Stimulated activated naive B cell treated with anti-CD40 and anti-IgM and Interleukin-4, amounts not matched to agents 10 μg/mL and 1 μg/mL and 100 μg/mL, for 72 hours (primary cell): ENCODE measurements at regions not wholly inside any gene's neighbourhood (a gene's known extent, or its start where the extent isn't known, plus 50 kb on each side); places are given as distances from the start of the nearest gene placed in this dataset.
"Not testable (repeated sequence)": the region's sequence is repeated elsewhere in the genome, so short reads cannot be mapped to it uniquely, and the experiment has no call there.

Experiments
- ATAC-seq, 2 donors: fragments of 150-1000 bp; cut with Tn5 transposase; replicated peaks; 2 replicates each; pipeline ENCODE4 v1.10.0; 2021; ENCODE audit warnings: moderate library complexity in 1 of 2
- DNase-seq: peaks from one replicate; pipeline ENCODE4 v3.0.0; 2021
- H3K27ac Mint-ChIP-seq: one replicate; pipeline ENCODE4 v1.8.0; 2022; ENCODE audit warnings: mild to moderate bottlenecking, mixed read lengths
- H3K27me3 Mint-ChIP-seq, 2 donors: one replicate each; pipeline ENCODE4 v1.8.0; 2022; ENCODE audit warnings: mixed read lengths in 2 of 2
- H3K36me3 Mint-ChIP-seq, 2 donors: one replicate each; pipeline ENCODE4 v1.8.0; 2022; ENCODE audit warnings: mixed read lengths in 2 of 2, mild to moderate bottlenecking in 1 of 2
- H3K4me1 Mint-ChIP-seq, 2 donors: one replicate each; pipeline ENCODE4 v1.8.0; 2022; ENCODE audit warnings: mixed read lengths in 2 of 2, mild to moderate bottlenecking in 1 of 2
- H3K4me3 Mint-ChIP-seq, 2 donors: one replicate each; pipeline ENCODE4 v1.8.0; 2022; ENCODE audit warnings: mild to moderate bottlenecking in 2 of 2, mixed read lengths in 2 of 2, moderate library complexity in 1 of 2
- H3K9me3 Mint-ChIP-seq, 2 donors: one replicate each; pipeline ENCODE4 v1.8.0; 2022; ENCODE audit warnings: mixed read lengths in 2 of 2, mild to moderate bottlenecking in 1 of 2

DNA sequence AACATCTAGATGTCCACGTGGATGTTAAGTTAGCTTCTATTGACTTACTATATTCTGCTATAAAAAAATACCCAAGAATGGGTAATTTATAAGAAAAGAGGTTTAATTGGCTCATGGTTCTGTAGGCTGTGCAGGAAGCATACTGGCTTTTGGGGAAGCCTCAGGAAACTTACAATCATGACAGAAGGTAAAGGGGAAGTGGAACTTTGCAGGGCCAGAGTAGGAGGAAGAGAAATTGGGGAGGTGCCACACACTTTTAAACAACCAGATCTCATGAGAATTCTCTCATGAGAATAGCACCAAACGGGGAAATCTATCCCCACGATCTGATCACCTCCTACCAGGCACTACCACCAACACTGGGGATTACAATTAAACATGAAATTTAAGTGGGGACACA, 689.3 kb downstream of the METTL15 start:
- H3K27ac Mint-ChIP-seq = no peak overlapping the region
- peaks cover 4 to 16% of the 10 kb centered on the region in 2 donors for H3K9me3 Mint-ChIP-seq
- no peaks in the 10 kb centered on the region for H3K36me3 Mint-ChIP-seq
- ATAC-seq (no peak), DNase-seq (no peak)
- H3K4me3 Mint-ChIP-seq = no peak overlapping the region
- no peaks in the 10 kb centered on the region for H3K4me1 Mint-ChIP-seq
- H3K27me3 Mint-ChIP-seq = no peaks in the 10 kb centered on the region

DNA sequence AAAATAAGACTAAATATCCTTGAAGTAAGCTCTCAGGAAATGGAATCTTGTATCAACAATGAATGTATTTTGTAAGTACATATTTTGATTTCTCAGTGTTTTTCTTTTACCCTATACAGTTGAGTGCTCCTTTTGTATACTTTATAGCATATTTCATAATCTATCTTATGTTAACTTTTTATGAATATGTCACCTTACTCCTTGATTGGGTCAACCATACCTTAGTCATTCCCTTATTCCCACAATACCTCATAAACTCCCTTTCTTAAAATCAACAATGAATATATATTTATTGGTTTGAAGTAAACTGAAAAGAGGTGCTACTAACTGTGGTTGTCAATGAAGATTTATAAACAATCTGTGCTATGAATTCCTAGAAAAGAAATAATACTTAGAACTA, 686.2 kb downstream of the METTL15 start:
- Mint-ChIP-seq H3K36me3 (no peaks in the 10 kb centered on the region), H3K27ac (no peak overlapping the region), H3K9me3 (peaks cover 13 to 23% of the 10 kb centered on the region in 2 donors), H3K4me3 (no peak overlapping the region), H3K4me1 (no peaks in the 10 kb centered on the region), H3K27me3 (no peaks in the 10 kb centered on the region)
- ATAC-seq (no peak), DNase-seq (no peak)

DNA sequence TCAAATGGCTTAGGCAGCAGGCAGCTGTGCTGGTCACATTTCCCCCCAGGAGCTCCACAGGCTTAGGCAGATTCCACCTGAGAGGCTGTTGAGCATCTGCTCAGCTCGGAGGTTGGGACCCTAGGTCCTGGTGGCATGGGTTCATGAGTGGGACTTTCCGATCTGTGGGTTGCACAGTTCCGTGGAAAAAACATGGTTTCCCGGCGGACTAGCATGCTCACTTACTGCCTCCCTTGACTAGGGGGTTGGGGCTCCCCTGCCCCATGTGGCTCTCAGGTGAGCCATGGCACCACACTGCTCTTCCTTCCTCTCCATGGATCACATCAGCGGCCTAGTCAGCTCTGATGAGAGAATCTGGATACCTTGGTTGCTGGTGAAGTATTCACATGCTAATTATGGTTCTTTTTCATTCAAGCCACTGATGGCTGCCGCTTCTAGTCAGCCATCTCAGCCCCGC, 685.1 kb downstream of the METTL15 start:
- Mint-ChIP-seq H3K27ac (no peak overlapping the region), H3K27me3 (no peaks in the 10 kb centered on the region), H3K4me1 (no peaks in the 10 kb centered on the region), H3K4me3 (no peak overlapping the region), H3K9me3 (peaks cover 17 to 23% of the 10 kb centered on the region in 2 donors), H3K36me3 (no peaks in the 10 kb centered on the region)
- ATAC-seq (no peak), DNase-seq (no peak)

DNA sequence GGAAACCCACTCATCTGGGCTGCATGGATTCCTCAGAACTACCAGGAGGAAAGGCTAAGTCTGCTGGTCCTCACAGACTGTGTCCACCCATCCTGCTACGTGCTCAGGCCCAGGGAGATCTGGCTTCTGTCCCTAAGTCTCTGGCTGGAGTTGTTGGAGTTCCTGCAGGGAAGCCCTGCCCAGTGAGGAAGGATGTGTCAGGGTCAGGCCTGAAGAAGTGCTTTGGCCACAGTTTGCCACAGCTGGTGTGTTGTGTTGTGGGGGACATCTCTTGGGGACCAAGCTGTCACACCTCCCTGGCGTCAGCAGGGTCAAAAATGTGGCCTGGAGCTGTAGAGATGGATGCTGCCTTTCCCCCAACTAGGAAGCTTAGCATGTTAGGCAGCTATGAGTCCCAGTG, 684.7 kb downstream of the METTL15 start:
- Mint-ChIP-seq H3K4me1 (no peaks in the 10 kb centered on the region), H3K36me3 (no peaks in the 10 kb centered on the region)

DNA sequence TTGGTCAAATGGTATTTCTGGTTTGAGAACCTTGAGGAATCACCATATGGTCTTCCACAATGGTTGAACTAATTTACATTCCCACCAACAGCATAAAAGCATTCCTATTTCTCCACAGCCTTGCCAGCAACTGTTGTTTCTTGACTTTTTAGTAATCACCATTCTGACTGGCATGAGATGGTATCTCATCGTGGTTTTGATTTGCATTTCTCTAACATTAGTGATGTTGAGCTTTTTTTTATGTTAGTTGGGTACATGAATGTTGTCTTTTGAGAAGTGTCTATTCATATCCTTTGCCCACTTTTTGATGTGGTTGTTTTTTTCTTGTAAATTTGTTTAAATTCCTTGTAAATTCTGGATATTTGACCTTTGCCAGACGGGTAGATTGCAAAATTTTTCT, 679.7 kb downstream of the METTL15 start:
- H3K27ac Mint-ChIP-seq, H3K36me3 Mint-ChIP-seq, H3K27me3 Mint-ChIP-seq, H3K4me3 Mint-ChIP-seq, DNase-seq, H3K4me1 Mint-ChIP-seq, ATAC-seq: not testable (repeated sequence)
- H3K9me3 Mint-ChIP-seq = peaks cover 18 to 28% of the 10 kb centered on the region in 2 donors

More for the DNA sequence above, 684.7 kb downstream of the METTL15 start:
- Mint-ChIP-seq H3K4me3 (no peak overlapping the region), H3K27me3 (no peaks in the 10 kb centered on the region), H3K27ac (no peak overlapping the region), H3K9me3 (peaks cover 17 to 23% of the 10 kb centered on the region in 2 donors)
- ATAC-seq (no peak), DNase-seq (no peak)

DNA sequence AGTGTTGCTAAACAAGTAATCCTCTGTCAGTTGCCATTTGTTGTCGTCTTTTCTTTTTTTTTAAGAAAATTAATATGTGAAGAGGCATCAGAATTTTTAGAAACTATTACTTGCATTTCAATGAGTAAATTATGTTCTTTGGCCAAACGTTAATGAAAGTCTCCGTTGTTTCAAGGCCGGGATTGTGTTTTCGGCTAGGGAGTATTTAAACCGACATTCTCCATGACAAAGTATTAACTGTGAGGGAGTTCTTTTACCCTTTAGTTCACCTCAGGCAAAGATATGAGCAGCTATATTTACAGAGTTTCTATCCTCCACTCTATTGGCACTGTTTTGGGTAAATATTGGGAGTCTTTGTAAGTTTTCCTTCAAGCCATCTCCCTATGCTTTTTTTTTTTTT, 668.9 kb downstream of the METTL15 start:
- ATAC-seq (no peak), DNase-seq (no peak)
- Mint-ChIP-seq H3K9me3 (peaks cover 12 to 14% of the 10 kb centered on the region in 2 donors), H3K36me3 (no peaks in the 10 kb centered on the region), H3K4me1 (no peaks in the 10 kb centered on the region), H3K4me3 (no peak overlapping the region), H3K27ac (no peak overlapping the region), H3K27me3 (no peaks in the 10 kb centered on the region)

DNA sequence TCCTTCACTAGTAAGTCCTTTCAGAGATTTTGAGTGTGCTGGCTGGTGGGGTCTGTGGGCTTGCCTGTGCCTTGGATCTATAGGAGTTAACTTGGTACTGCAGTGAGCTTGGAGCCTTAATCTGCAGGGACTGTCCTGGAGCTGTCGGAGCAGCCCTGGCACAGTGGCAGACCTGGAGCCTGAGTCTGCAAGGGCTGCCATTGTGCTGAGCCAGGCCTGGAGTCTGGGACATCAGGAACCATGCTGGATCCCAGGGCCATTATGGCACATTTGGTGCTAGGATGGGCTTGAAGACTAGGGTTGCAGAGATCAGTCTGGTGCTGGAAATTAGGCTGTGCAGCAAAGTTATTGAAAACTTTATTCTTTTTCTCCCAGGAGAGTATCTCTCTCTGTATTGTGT, 665.4 kb downstream of the METTL15 start:
- Mint-ChIP-seq H3K36me3 (no peaks in the 10 kb centered on the region), H3K27ac (no peak overlapping the region), H3K4me3 (no peak overlapping the region), H3K27me3 (no peaks in the 10 kb centered on the region), H3K9me3 (peaks cover 7 to 10% of the 10 kb centered on the region in 2 donors), H3K4me1 (no peaks in the 10 kb centered on the region)
- ATAC-seq = no peak
- DNase-seq = no peak

DNA sequence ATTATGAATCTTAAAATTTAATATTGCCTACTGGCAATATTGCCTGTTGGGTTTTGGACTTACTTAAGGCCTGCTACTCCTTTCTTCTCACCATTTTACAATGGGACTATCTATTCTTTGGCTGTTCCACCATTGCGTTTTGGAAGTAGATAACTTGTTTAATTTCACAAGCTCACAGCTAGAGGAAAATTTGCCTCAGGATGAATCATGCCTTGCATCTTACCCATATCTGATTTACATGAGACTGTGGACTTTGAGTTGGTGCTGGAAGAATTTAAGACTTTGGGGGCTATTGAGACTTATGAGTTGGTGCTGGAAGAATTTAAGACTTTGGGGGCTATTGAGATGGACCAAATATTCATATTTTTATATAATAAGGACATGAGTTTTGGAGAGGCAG, 662.6 kb downstream of the METTL15 start:
- DNase-seq = no peak
- no peak for ATAC-seq
- no peaks in the 10 kb centered on the region for H3K27me3 Mint-ChIP-seq
- no peak overlapping the region for H3K27ac Mint-ChIP-seq
- H3K9me3 Mint-ChIP-seq = peaks cover 3 to 13% of the 10 kb centered on the region in 2 donors
- H3K4me3 Mint-ChIP-seq = no peak overlapping the region
- no peaks in the 10 kb centered on the region for H3K36me3 Mint-ChIP-seq
- no peaks in the 10 kb centered on the region for H3K4me1 Mint-ChIP-seq

DNA sequence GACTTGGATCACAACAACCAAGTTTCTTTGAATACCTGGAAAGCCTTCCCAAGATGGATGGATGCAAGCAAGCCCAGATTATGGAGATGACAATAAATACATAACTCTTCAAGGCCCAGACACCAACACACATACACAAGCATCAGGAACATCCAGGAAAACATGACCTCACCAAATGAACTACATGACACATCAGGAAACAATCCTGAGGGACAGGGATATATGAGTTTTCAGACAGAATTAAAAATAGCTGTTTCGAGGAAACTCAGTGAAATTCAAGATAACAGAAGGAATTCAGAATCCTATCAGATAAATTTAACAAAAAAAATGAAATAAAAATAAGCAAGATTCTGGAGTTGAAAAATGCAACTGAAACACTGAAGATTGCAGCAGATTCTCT, 659.4 kb downstream of the METTL15 start:
- Mint-ChIP-seq H3K27ac (no peak overlapping the region), H3K9me3 (peaks cover 0 to 9% of the 10 kb centered on the region in 2 donors), H3K27me3 (no peaks in the 10 kb centered on the region), H3K36me3 (no peaks in the 10 kb centered on the region), H3K4me1 (no peaks in the 10 kb centered on the region), H3K4me3 (no peak overlapping the region)
- ATAC-seq (no peak), DNase-seq (no peak)

DNA sequence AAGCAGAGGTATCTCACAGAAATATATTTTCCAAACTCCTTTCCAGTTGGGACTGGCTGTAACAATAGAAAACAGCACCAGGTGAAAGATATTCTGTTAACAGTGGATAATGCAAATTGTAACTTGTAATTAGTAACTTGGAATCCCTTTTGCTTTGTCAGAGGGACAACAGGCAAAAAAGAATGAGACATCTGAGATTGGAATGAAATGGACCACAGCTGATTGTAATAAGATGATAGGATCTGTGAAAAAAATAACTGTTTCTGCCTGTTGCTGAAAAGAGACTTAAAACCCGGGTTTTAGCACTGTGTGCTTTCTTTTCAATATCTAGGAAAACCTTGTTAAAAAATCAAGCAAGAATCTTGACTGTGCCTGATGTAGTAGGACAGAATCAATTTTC, 655.7 kb downstream of the METTL15 start:
- no peak for ATAC-seq
- Mint-ChIP-seq H3K27ac (no peak overlapping the region), H3K9me3 (peaks cover 3 to 5% of the 10 kb centered on the region in 2 donors), H3K4me3 (no peak overlapping the region), H3K36me3 (no peaks in the 10 kb centered on the region), H3K27me3 (no peaks in the 10 kb centered on the region), H3K4me1 (no peaks in the 10 kb centered on the region)
- no peak for DNase-seq

DNA sequence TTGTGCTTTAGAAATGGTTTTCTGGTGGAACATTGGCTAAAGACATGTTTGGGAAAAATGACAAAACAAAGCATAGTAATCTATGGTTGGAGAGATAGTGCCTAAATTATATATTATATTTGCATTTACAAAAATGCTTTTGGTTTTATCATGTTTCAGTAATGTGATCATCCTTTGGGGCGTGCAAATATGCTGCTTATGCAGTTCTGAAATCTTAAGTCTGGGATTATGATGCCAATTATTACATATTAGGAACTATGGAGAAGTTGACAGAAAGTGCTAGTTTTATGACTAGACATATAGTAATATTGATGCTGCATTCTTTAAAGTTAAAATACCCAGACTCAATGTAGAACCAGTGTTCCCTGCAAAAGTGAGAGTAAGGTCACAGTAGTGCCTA, 655.0 kb downstream of the METTL15 start:
- Mint-ChIP-seq H3K27me3 (no peaks in the 10 kb centered on the region), H3K9me3 (peaks cover 3 to 4% of the 10 kb centered on the region in 2 donors), H3K4me1 (no peaks in the 10 kb centered on the region), H3K36me3 (no peaks in the 10 kb centered on the region), H3K4me3 (no peak overlapping the region), H3K27ac (no peak overlapping the region)
- DNase-seq = no peak
- ATAC-seq = no peak

DNA sequence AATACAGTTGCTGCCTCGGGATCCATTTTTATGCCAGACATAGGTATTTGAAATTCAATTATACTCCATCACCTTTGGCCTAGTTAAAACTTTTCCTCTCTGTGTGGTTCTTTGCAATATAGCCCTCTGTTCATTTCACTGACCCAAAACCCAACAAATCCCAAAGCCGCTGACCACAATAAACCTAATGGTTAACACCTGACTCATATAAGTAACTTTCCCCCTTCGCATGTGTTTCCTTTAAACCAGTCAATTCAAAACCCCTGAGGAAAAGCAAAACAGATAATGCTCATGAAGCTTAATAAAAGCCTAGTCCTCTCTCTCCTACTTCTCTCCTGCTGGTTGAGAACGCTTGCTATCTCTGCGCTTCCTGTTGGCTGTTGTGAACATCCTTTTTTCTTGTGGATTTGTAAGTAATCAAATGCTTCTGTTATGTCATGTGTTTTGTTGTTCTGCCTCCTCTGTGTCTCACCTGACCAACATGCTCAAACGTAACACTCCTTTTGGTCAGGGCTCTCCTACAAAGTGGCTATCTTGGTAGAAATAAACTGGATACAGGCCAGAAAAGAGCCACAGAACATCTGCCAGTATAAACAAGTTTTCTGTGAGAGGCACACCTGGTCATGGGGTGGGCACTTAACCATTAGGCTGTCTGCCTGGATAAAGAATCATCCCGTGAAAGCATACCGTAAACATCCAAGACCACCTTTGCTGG, 652.6 kb downstream of the METTL15 start:
- no peak overlapping the region for H3K4me3 Mint-ChIP-seq
- no peaks in the 10 kb centered on the region for H3K27me3 Mint-ChIP-seq
- H3K36me3 Mint-ChIP-seq = no peaks in the 10 kb centered on the region
- peaks cover 2 to 3% of the 10 kb centered on the region in 2 donors for H3K9me3 Mint-ChIP-seq
- no peaks in the 10 kb centered on the region for H3K4me1 Mint-ChIP-seq
- ATAC-seq (no peak), DNase-seq (no peak)
- no peak overlapping the region for H3K27ac Mint-ChIP-seq

DNA sequence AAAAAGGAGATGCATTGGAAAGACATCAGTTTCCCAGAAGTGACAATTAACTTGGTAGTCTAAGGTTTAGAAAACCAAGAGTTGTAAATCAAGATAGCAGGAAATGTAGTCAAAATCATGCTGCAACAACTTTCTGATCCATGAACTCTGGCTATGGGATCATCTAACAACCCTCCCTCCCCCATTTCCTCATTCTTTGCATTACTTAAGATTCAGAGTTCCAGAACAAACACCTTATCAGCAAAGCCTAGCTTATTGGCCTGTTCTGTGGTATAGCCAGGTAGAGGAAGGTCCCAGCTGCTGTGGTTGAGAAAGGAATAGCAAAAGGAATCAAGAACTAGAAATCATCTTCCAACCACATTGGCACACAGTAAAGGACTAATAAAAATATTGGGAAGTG, 651.1 kb downstream of the METTL15 start:
- DNase-seq = no peak

DNA sequence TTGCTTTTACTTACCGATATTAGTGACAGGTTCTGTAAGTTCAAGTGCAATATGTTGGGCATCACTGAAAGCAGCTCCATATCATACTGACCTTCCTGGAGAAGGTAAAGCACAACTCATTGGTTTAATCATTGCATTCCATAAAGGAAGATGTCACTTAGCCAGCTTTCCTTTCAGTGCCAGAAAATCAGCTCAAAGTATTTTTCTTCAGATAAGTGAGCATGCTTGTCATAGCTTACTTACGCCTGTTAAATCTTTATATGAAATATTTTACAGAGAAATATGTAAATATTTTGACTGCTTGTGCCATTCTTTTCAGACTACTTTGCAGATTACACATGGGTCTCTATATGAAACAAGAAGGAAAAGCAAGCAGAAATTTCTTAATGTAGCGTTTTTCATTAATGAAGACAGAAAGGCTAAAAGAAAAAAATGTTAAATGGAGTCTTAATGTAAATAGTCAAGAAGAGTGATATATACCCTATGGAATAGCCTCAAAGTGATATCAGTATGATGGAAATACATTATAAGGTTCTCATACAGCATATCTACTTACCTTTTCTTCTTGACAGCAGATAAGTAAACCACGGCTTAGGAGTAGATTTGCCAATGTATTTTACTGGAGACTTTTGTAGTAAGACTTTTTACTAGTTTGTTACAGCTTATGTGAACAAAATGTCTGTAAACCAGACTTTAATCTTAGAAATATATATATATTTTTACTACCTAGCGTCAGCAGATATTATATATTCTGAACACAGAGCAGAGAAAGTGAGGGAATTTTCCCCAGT, 649.7 kb downstream of the METTL15 start:
- Mint-ChIP-seq H3K4me3 (no peak overlapping the region), H3K27ac (no peak overlapping the region), H3K4me1 (no peaks in the 10 kb centered on the region), H3K36me3 (no peaks in the 10 kb centered on the region), H3K9me3 (peaks cover 0 to 3% of the 10 kb centered on the region in 2 donors), H3K27me3 (no peaks in the 10 kb centered on the region)
- ATAC-seq (no peak), DNase-seq (no peak)

More for the DNA sequence above, 651.1 kb downstream of the METTL15 start:
- ATAC-seq = no peak
- Mint-ChIP-seq H3K27me3 (no peaks in the 10 kb centered on the region), H3K4me1 (no peaks in the 10 kb centered on the region), H3K4me3 (no peak overlapping the region), H3K36me3 (no peaks in the 10 kb centered on the region), H3K9me3 (peaks cover 0 to 3% of the 10 kb centered on the region in 2 donors), H3K27ac (no peak overlapping the region)

DNA sequence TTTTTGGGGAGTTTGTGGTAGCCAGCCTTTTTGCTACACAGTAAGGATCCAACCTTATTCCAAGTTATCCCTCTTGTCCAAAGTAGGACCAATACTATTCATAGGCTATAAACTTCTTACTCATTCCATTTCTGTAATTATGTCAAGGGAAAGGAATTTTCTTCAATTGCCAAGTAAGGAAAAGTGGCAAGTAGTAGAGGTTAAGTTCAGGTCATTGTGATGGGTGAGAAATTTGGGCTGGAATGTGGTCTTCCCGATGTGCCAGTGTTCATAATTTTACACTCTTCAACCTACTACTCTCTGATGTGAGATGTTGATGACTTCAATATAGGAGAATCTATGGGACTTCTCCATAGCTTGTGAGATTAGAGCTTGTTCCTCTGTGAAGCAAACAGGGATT, 648.8 kb downstream of the METTL15 start:
- DNase-seq (no peak), ATAC-seq (no peak)
- Mint-ChIP-seq H3K27me3 (no peaks in the 10 kb centered on the region), H3K9me3 (peaks cover 0 to 3% of the 10 kb centered on the region in 2 donors), H3K4me1 (no peaks in the 10 kb centered on the region), H3K27ac (no peak overlapping the region), H3K4me3 (no peak overlapping the region), H3K36me3 (no peaks in the 10 kb centered on the region)
